ENCODE measurements at regions not wholly inside any gene's neighbourhood (a gene's known extent, or its start where the extent isn't known, plus 50 kb on each side); places are given as distances from the start of the nearest gene placed in this dataset.
"Not testable (repeated sequence)": the region's sequence is repeated elsewhere in the genome, so short reads cannot be mapped to it uniquely, and the experiment has no call there.

DNA sequence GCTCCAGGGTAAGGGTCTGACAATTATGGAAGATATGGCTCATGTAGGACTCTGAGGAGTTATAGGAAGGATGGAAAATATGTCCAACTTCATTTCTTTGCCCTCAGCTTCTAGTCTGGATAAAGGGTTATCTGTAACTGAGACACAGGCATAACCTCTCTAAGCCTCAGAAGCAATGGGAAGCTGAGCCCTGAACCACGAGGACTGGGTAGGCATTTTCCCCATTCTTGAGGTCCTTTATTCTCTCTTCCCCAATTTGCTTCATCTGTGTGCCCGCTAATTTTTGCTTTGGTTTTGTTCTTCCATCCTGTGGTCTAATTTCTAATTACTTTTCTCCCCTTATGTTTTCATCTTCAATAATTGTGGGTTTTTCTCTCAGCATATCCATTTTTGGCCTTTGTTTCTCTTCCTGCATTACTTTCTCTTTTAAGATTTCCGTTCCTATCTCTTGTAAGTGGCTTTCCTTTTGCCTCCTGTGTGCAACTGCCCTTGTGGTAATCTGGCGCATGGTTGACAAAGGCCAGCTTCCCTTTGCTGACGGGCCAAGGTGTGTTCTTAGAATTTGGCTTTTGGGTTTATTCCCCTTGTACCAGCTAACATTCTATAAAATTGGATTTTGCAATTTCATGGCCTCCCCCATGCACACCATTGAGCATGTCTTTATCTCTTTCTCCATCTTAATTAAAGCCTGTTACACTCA lies 343.8 kb downstream of the TXNL1 start:
- no peaks in the 10 kb centered on the region for H3K9me3 ChIP-seq (ENCODE audit: control insufficient read depth in 2 of 2, insufficient read depth in 1 of 2, low read length in 1 of 2)
- H3K4me1 ChIP-seq (ENCODE audit: control insufficient read depth in 2 of 2, insufficient read depth in 2 of 2, low read length in 2 of 2), result peaks cover 0 to 10% of the 10 kb centered on the region in 2 donors
- DNase-seq (ENCODE audit: low read depth in 6 of 9, low spot score in 9 of 9), result peak in 1 of 9 donors; percentile 30
- H3K27ac ChIP-seq (ENCODE audit: low read depth in 1 of 2, low read length in 1 of 2), result no peak overlapping the region
- no peak overlapping the region for H3K4me3 ChIP-seq (ENCODE audit: low read length in 2 of 2)
- H3K36me3 ChIP-seq (ENCODE audit: control insufficient read depth in 2 of 2, insufficient read depth in 2 of 2, low read length in 1 of 2), result no peaks in the 10 kb centered on the region
- H3K27me3 ChIP-seq (ENCODE audit: control insufficient read depth in 2 of 2, insufficient read depth in 1 of 2, low read length in 1 of 2), result no peaks in the 10 kb centered on the region
- WGBS, result 14% methylated on average over 5 of the region's 5 CpGs

DNA sequence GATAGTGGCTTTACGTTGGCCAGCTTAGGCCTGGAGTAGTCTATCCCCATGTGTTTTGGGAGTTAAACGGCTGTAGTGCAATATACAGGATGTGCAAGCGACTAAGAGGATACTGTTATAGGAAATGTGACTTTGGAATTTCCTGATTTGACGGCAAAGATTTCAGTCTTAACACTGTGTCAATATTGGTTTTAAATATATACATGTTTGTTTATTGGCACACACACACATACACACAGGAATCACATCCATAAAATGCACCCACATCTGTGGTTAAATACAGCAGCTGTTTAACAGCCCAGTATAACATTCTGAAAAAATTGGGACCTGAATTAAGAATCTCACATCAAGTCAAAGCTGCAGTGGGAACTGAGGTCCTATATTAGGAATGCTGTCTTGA lies 347.1 kb downstream of the TXNL1 start:
- Histone ChIP-seq H3K36me3 (ENCODE audit: control insufficient read depth in 2 of 2, insufficient read depth in 2 of 2, low read length in 1 of 2) (no peaks in the 10 kb centered on the region), H3K27me3 (ENCODE audit: control insufficient read depth in 2 of 2, insufficient read depth in 1 of 2, low read length in 1 of 2) (no peaks in the 10 kb centered on the region), H3K9me3 (ENCODE audit: control insufficient read depth in 2 of 2, insufficient read depth in 1 of 2, low read length in 1 of 2) (no peaks in the 10 kb centered on the region), H3K27ac (ENCODE audit: low read depth in 1 of 2, low read length in 1 of 2) (no peak overlapping the region), H3K4me1 (ENCODE audit: control insufficient read depth in 2 of 2, insufficient read depth in 2 of 2, low read length in 2 of 2) (peaks cover 0 to 10% of the 10 kb centered on the region in 2 donors), H3K4me3 (ENCODE audit: low read length in 2 of 2) (no peak overlapping the region)
- 94% methylated on average over 4 of the region's 4 CpGs for WGBS
- DNase-seq (ENCODE audit: low read depth in 6 of 9, low spot score in 9 of 9), result no peak

GRCh38 chr18:56289381-56289780 lies 349.0 kb downstream of the TXNL1 start:
- WGBS, result 64% methylated on average over 2 of the region's 2 CpGs
- Histone ChIP-seq H3K36me3 (ENCODE audit: control insufficient read depth in 2 of 2, insufficient read depth in 2 of 2, low read length in 1 of 2) (no peaks in the 10 kb centered on the region), H3K4me3 (ENCODE audit: low read length in 2 of 2) (no peak overlapping the region), H3K27ac (ENCODE audit: low read depth in 1 of 2, low read length in 1 of 2) (no peak overlapping the region), H3K27me3 (ENCODE audit: control insufficient read depth in 2 of 2, insufficient read depth in 1 of 2, low read length in 1 of 2) (no peaks in the 10 kb centered on the region), H3K9me3 (ENCODE audit: control insufficient read depth in 2 of 2, insufficient read depth in 1 of 2, low read length in 1 of 2) (no peaks in the 10 kb centered on the region), H3K4me1 (ENCODE audit: control insufficient read depth in 2 of 2, insufficient read depth in 2 of 2, low read length in 2 of 2) (peaks cover 0 to 2% of the 10 kb centered on the region in 2 donors)
- no peak for DNase-seq (ENCODE audit: low read depth in 6 of 9, low spot score in 9 of 9)

- H3K4me1 ChIP-seq (ENCODE audit: control insufficient read depth in 2 of 2, insufficient read depth in 2 of 2, low read length in 2 of 2), result no peaks in the 10 kb centered on the region
- no peak for DNase-seq (ENCODE audit: low read depth in 6 of 9, low spot score in 9 of 9)
- H3K27me3 ChIP-seq (ENCODE audit: control insufficient read depth in 2 of 2, insufficient read depth in 1 of 2, low read length in 1 of 2), result no peaks in the 10 kb centered on the region
- H3K4me3 ChIP-seq (ENCODE audit: low read length in 2 of 2), result no peak overlapping the region
- 93% methylated on average over 4 of the region's 4 CpGs for WGBS
- no peak overlapping the region for H3K27ac ChIP-seq (ENCODE audit: low read depth in 1 of 2, low read length in 1 of 2)
- no peaks in the 10 kb centered on the region for H3K36me3 ChIP-seq (ENCODE audit: control insufficient read depth in 2 of 2, insufficient read depth in 2 of 2, low read length in 1 of 2)
- H3K9me3 ChIP-seq (ENCODE audit: control insufficient read depth in 2 of 2, insufficient read depth in 1 of 2, low read length in 1 of 2), result no peaks in the 10 kb centered on the region
Observed at GRCh38 chr18:56286775-56287325, 351.5 kb downstream of the TXNL1 start.

GRCh38 chr18:56285387-56286065 lies 352.9 kb downstream of the TXNL1 start:
- Histone ChIP-seq H3K9me3 (ENCODE audit: control insufficient read depth in 2 of 2, insufficient read depth in 1 of 2, low read length in 1 of 2) (no peaks in the 10 kb centered on the region), H3K4me1 (ENCODE audit: control insufficient read depth in 2 of 2, insufficient read depth in 2 of 2, low read length in 2 of 2) (no peaks in the 10 kb centered on the region), H3K27ac (ENCODE audit: low read depth in 1 of 2, low read length in 1 of 2) (no peak overlapping the region), H3K4me3 (ENCODE audit: low read length in 2 of 2) (no peak overlapping the region), H3K27me3 (ENCODE audit: control insufficient read depth in 2 of 2, insufficient read depth in 1 of 2, low read length in 1 of 2) (no peaks in the 10 kb centered on the region), H3K36me3 (ENCODE audit: control insufficient read depth in 2 of 2, insufficient read depth in 2 of 2, low read length in 1 of 2) (no peaks in the 10 kb centered on the region)
- 98% methylated on average over 9 of the region's 9 CpGs for WGBS
- DNase-seq (ENCODE audit: low read depth in 6 of 9, low spot score in 9 of 9), result no peak

DNA sequence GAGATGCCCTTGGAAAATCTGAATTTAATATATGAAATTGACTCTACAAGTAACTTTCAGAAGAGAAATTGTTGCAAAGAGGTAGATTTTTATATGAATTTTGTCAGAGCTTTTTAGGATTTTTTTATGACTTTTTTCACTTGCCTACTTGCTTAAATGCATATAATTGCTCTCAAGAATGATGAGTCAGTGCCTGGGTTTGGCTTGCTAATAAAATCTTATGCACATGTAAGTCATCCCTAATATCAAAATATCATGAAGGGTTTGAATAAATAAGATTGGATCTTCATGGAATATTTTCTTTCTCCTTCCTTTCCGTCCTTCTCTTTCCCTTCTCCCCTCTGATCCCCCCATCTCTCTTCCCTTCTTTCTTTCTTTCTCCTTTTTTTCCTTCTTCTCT lies 354.1 kb downstream of the TXNL1 start:
- no peaks in the 10 kb centered on the region for H3K9me3 ChIP-seq (ENCODE audit: control insufficient read depth in 2 of 2, insufficient read depth in 1 of 2, low read length in 1 of 2)
- H3K27me3 ChIP-seq (ENCODE audit: control insufficient read depth in 2 of 2, insufficient read depth in 1 of 2, low read length in 1 of 2), result no peaks in the 10 kb centered on the region
- H3K4me3 ChIP-seq (ENCODE audit: low read length in 2 of 2), result no peak overlapping the region
- H3K27ac ChIP-seq (ENCODE audit: low read depth in 1 of 2, low read length in 1 of 2), result no peak overlapping the region
- H3K36me3 ChIP-seq (ENCODE audit: control insufficient read depth in 2 of 2, insufficient read depth in 2 of 2, low read length in 1 of 2), result no peaks in the 10 kb centered on the region
- WGBS, result 94% methylated on average over 1 of the region's 1 CpG
- DNase-seq (ENCODE audit: low read depth in 6 of 9, low spot score in 9 of 9), result no peak
- H3K4me1 ChIP-seq (ENCODE audit: control insufficient read depth in 2 of 2, insufficient read depth in 2 of 2, low read length in 2 of 2), result no peaks in the 10 kb centered on the region

GRCh38 chr18:56283316-56283715 lies 355.1 kb downstream of the TXNL1 start:
- DNase-seq (ENCODE audit: low read depth in 6 of 9, low spot score in 9 of 9), result no peak
- Histone ChIP-seq H3K4me1 (ENCODE audit: control insufficient read depth in 2 of 2, insufficient read depth in 2 of 2, low read length in 2 of 2) (no peaks in the 10 kb centered on the region), H3K4me3 (ENCODE audit: low read length in 2 of 2) (no peak overlapping the region), H3K36me3 (ENCODE audit: control insufficient read depth in 2 of 2, insufficient read depth in 2 of 2, low read length in 1 of 2) (no peaks in the 10 kb centered on the region), H3K27ac (ENCODE audit: low read depth in 1 of 2, low read length in 1 of 2) (no peak overlapping the region), H3K9me3 (ENCODE audit: control insufficient read depth in 2 of 2, insufficient read depth in 1 of 2, low read length in 1 of 2) (no peaks in the 10 kb centered on the region), H3K27me3 (ENCODE audit: control insufficient read depth in 2 of 2, insufficient read depth in 1 of 2, low read length in 1 of 2) (no peaks in the 10 kb centered on the region)

DNA sequence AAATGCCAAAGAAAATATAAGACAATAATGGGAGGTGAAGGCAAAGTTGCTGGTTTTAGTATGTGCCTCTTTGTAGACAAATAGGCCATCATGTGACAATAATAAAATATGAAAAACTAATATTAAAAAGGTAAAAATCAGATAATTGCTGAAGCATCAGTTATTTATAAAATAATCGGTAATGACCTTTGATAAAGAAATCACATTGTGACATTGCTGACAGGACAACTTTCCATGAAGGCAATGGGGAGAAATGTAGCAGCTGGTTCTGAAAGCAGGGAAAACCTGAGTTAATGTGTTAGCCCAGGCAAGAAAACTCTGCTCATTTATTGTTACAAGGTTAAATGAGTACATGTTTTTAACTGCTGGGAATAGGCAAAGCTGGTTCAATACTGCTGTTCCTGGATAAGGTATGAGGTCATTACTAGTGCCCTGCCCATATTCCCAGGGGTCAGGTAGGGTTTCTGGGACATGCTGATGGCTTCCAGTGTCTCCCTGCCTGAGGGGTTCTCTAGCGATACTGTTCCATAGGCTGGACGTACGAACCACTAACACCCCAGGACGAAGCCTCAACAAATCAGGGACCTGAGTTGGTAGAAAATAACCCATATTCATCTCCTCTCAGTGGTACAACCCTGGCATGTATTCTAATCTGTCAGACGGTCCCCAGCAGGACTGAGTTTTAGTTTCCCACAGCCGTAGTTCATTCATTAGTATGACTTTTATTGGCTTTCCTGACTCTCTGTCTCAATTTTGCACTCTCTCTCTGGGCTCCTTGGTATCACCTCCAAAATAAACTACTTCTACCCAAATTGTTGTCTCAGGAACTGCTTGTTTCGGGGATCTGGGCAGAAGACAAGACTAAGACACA lies 355.9 kb downstream of the TXNL1 start:
- Histone ChIP-seq H3K36me3 (ENCODE audit: control insufficient read depth in 2 of 2, insufficient read depth in 2 of 2, low read length in 1 of 2) (no peaks in the 10 kb centered on the region), H3K9me3 (ENCODE audit: control insufficient read depth in 2 of 2, insufficient read depth in 1 of 2, low read length in 1 of 2) (no peaks in the 10 kb centered on the region), H3K4me1 (ENCODE audit: control insufficient read depth in 2 of 2, insufficient read depth in 2 of 2, low read length in 2 of 2) (no peaks in the 10 kb centered on the region), H3K27me3 (ENCODE audit: control insufficient read depth in 2 of 2, insufficient read depth in 1 of 2, low read length in 1 of 2) (no peaks in the 10 kb centered on the region), H3K4me3 (ENCODE audit: low read length in 2 of 2) (no peak overlapping the region), H3K27ac (ENCODE audit: low read depth in 1 of 2, low read length in 1 of 2) (no peak overlapping the region)
- 97% methylated on average over 8 of the region's 8 CpGs for WGBS
- DNase-seq (ENCODE audit: low read depth in 6 of 9, low spot score in 9 of 9), result no peak

DNA sequence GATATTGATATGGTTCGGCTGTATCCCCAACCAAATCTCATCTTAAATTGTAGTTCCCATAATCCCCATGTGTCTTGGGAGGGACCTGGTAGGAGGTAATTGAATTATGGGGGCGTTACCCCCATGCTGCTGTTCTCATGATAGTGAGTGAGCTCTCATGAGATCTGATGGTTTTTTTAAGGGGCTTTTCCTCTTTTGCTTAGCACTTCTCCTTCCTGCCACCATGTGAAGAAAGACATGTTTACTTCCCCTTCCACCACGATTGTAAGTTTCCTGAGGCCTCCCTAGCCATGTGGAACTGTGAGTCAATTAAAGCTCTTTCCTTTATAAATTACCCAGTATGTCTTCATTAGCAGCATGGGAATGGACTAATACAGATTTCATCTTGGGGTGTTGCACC lies 358.6 kb downstream of the TXNL1 start:
- not testable (repeated sequence) for H3K27ac ChIP-seq (ENCODE audit: low read depth in 1 of 2, low read length in 1 of 2)
- WGBS, result 80% methylated on average over 3 of the region's 3 CpGs

More for the DNA sequence above, 358.6 kb downstream of the TXNL1 start:
- H3K9me3 ChIP-seq (ENCODE audit: control insufficient read depth in 2 of 2, insufficient read depth in 1 of 2, low read length in 1 of 2); H3K27me3 ChIP-seq (ENCODE audit: control insufficient read depth in 2 of 2, insufficient read depth in 1 of 2, low read length in 1 of 2); H3K36me3 ChIP-seq (ENCODE audit: control insufficient read depth in 2 of 2, insufficient read depth in 2 of 2, low read length in 1 of 2); H3K4me1 ChIP-seq (ENCODE audit: control insufficient read depth in 2 of 2, insufficient read depth in 2 of 2, low read length in 2 of 2); H3K4me3 ChIP-seq (ENCODE audit: low read length in 2 of 2); DNase-seq (ENCODE audit: low read depth in 6 of 9, low spot score in 9 of 9): not testable (repeated sequence)
